Femur (tissue), 1 donor: ENCODE measurements at regions not wholly inside any gene's neighbourhood (a gene's known extent, or its start where the extent isn't known, plus 50 kb on each side); places are given as distances from the start of the nearest gene placed in this dataset.
A peak's percentile ranks its signal among the peaks of the same experiment; 100 is the strongest.

Experiments
- DNase-seq: peaks from one replicate; pipeline ENCODE4 v3.0.0-alpha.2; 2017

DNA sequence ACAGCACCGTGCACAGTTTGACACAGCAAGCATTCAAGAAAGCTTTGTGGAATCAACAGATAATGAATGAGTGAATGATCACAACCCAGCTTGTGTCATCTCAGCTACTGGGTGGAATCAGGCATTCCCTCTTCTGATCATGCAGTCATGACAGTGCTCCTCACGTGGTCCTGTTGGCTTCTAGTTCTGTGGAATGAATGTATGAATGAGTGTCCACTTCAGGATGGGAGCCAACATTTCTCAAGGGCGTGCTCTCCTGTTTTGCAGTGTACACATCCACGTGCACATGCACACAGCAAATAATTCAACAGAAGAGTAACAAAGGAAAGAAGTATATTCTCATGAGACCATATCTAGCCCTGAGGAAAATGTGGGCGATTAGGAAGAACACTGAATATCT is 133.1 kb upstream of the NPVF start:
- no peak for DNase-seq

- DNase-seq: no peak
These were observed 133.6 kb upstream of the NPVF start for GRCh38 chr7:25361863-25362262.

DNA sequence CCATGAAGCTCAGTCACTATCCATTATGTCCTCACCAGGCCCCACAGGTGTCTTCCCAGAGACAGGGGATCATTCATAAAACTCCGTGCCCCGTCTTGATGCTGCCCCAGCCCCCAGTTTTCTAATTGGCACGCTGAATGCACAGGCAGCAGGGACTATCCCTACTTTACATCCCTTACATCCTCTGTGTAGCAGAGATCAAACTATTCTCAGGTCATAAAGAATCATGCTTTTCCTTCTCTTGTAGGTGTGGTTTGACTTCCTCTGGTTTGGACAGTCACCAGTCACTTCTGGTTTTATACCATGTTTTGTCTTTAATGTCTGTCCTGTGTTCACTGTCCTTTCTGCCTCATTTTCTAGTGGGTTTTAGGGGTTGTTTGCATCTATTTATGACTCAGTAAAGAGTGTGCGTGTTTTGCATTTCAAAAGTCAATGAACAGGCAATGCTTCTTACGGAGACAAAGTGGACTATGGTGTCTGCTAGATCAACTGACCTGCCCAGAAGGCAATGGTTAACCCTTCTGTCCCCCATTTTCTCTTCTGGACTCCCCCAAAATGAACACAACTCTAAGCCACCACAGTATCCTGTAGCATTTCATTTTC is 140.4 kb upstream of the NPVF start:
- DNase-seq: no peak

- DNase-seq: peak; percentile 78
These were observed 141.5 kb upstream of the NPVF start for GRCh38 chr7:25369786-25370185.

DNA sequence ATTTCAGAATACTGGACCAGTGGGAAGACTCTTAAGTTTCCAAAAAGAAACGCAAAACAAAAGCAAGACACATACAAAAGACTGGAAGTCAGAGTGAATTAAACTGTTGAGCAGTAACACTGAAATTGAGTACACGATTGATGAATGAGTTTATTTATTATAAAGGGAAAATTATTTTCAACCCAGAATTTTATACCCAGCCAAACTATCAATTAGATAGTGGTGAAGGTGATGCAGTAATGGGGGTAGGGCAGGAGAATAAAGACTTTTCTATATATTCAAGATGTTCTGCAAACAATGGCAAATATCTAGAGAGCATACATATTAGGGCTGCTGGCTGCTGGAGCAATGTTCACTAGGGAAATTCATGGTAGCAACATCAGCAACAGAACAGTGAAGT is 143.7 kb upstream of the NPVF start:
- DNase-seq: no peak

DNA sequence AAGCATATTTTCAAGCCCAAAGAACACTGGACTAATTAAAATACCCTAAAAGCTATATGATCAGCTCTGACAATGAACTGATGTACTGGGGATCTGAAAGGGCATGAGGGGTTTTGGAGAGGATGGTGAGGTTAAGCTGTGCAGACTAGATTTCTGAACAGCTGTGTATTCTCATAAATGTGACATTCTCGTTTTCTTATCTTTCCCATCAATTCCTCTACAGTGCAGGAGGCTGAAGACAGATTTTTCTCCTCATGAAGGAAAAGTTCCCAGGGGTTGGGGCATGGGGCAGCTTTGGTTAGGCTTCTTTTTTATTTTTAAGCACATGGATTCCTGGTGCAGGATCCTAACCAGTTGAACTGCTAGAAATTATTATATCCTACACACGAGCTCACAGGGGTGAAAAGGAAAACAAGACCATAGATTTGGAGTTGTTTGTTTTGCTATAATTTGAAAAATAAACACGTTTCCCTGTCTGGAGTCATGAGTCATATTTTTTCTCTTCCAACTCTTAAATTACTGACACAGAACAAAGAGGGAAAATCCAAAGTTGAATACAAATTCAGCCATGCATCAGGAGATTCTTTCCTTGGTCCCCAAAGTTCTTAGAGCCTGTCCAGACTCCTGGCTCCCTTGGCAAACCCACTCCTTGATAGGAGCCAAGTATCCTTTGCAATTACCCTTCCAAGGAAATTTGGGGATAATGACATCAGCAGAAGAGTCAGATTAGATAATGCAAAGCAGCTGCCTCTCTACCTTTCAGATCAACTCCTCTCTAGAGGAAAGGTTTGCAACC is 147.7 kb upstream of the NPVF start:
- DNase-seq: peak; percentile 44

DNA sequence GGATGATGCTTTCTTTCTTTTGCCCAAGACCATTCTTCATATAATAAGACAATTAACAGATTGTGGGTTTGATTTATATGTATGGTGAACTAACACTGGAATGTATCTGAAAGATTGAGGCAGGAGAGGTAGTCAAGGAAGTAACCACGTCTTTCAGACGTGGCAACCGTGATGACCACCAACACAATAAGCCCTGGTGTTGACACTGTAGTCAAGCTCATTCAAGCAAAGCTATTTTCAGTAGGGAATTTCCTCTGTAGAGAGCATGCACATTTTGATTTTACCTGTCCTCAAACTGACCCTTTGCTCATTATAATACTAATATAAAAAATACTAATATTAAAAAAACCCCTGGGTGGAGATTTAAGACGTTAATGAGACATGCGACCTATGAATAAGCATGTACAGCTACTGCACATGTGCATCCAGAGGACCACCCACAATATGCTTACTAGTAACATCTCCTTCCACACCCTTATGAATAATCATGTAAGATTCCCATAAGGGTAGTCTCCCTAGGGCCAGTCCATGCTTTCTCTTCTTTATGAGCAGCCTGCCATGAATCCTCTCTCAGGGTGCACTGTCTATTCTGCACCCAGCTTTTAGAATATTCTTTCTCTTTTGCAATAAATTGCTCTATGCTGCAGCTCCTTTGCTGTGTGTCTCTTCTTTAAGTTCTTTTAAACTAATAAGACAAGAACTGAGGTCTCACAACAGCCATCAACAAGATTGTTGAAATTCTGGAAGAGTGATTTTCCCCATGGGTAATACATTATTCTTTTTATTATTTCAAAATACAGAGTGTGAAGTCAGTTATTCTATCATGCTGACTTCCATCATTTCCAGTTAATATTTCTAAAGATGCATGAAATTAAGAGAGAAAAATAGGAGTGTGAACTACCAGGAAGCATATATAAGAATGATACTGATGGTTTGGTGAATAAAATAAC is 151.3 kb upstream of the NPVF start:
- DNase-seq: no peak

GRCh38 chr7:25381818-25382589 is 153.7 kb upstream of the NPVF start:
- no peak for DNase-seq

DNA sequence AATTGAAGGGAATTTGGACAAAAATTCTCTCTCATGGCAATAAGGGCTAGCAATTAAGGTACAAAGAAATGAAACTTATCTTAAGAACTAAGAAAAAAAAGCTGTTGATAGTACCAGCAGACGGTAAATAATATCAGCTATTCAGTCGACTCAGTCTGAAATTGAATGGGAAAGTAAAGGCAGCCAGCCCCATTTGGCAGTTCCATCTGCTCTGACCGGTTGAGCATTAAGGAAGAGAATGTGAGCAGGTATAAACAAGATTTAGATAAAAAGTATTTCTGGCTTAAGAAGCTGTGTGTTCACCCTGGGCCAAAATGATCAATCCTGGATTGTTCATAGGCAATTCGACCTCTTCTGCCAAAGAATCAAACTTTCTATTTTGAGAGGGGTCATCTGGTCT is 154.6 kb upstream of the NPVF start:
- no peak for DNase-seq

- DNase-seq: no peak
These were observed 155.1 kb upstream of the NPVF start for GRCh38 chr7:25383402-25383801.

DNA sequence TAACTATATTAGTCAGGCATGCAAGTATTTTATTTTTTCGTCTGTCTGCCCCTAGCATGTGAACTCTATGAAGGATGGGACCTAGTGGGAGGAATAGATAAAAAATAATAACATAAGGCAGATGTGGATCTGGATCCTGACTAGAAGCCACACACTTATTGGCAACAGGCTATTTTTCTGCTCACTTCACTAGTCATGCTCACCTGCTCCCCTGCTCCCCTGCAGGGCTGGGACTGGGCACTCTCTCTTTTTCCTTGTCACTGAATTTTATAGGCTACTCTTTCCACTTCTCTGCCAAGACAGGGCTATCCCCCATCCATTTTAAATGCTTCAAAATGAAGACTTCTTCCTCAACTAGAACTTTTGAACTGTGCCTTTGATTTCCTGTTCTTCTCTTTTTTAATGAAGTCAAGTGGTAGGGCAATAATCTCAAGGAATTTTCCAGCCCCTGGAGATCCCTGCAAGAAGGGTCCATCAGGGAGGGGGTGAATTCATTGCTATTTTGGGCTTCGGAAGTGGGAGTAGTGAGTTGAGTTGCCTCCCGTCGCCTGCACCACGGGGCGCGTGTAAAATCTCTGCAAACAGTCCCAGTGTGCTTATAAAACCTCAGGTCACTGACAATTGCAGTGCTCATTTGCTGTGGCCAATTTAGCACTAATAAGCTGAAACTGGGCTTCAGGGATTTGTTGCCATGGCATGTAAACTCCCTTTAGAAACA is 156.7 kb upstream of the NPVF start:
- DNase-seq: peak; percentile 43

DNA sequence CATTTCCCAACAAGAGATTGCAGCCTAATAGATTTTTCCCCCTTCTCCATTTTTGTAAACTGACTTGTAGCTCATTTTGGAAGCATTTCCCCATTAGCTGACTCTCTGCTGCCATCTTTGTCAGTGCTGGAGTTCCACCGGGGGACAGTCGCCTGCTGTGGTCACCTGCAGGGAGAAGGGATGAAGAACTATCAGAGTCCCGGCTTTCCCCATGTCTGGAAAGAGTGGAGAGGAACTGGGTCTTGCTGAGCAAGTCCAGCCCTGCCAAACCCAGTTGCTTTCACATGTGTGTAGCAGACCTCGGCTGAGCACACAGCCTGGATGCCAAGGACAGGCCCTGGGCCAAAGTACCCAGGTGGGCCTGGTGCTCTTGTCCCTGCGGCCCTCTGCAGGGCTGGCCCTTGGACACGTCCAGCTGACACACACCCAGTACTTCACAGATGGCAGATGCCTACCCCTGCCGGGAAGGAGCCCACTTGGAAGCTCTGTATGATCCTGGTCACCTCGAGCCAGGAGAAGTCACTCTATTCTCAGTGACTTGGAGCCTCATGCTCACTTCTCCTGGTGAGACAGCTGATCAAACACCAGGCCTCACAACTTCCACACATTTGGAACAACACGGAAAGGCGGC is 157.3 kb upstream of the NPVF start:
- peak; percentile 67 for DNase-seq

- DNase-seq: peak; percentile 75
These were observed 158.0 kb upstream of the NPVF start for GRCh38 chr7:25386311-25386744.

DNA sequence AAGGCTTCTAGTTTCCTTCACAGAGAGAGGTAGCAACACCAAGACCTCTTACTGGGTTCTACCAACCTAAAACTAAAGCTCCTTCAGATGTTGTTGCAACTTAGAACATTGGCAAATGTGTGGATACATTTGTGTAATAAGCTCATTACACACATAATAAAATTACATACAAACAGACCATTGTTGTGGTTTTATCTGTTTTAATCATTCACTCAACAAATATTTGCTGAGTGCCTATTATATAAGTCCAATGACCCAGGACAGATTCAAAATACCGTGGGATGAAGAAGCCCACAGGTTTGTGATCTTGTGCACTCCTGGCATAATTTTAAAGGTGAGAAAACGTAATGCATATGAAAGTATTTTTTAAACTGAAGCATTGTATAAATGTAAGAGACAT is 160.4 kb upstream of the NPVF start:
- no peak for DNase-seq

DNA sequence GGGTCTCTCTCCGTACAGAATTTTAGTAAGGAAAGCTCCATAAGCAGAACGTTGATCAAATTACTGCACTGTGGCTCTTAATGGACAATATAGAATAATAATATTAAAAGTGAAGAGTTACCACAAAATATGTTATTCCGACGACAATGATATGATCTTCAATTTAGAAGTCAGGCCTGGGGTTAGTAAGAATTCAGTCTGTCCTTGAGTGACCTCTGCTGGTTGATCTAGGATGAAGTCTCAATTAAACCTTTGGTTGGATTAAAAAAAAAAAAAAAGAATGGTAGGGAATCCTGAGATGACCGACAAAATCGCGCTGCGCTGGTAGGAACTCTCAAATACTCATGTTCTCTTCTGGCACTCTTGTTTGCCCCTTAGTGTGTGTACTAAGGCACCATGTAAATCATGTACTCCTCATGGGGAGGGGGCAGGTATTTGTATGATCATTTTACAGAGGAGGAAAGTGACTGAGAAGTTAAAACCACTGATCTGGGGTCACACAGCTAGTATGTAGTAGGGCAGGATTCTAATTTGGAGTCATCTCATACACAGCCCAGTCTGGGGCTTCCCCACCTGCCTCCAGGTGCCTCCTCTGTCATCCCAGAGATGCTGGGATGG is 161.3 kb upstream of the NPVF start:
- no peak for DNase-seq

DNA sequence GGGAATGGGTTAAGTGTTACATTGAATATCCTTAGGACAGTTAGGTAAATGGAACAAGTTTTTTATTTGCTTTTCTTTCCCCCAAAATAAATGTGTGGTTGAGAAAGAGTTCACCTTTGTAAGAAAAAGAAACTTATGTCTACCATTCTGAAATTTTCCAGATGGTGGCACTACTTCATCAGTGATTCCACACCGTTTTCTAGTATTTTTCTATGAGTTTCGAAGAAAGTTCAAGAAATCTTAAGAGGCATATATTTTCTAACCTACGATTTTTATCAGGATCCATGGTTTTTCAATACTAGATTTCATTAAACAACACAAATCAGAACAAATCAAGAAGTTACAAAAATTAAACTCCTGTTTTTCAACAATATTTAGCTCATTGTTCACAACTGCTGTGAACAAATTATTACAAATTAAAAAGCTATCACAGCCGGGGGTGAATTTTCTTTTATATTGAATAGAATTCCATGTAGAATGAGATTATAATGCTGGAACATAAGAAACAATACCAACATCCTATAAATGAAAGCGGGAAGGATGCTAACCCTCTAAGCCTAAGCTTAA is 163.1 kb upstream of the NPVF start:
- DNase-seq: no peak

DNA sequence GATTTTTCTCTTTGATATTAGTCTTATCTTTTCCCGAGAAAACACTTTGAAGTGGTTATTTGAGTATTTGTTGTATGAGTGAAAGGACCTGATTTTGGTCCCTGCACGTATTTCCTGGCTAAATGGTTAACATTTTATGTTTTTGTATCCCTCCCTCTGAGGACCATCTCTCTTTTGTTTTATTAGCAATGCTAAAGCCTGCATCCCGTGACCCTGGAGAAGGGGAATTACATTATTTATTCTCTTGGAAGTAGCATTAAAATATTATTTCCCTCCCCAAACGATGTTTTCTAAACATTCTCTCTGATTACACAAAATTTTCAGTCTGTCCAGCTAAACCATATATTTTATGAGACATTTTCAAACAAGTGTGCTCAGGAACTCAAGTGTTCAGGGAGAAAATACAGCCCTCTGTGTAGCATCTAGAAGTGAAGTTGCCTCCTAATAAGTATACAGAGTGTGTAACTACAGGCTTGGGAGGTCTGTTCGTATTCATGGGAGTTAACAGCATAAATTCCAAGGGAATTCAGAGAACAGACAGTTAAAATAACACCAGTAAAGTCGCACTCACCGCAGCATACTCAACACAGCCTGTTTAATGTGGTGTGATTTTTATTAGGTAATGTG is 163.8 kb upstream of the NPVF start:
- DNase-seq: no peak

DNA sequence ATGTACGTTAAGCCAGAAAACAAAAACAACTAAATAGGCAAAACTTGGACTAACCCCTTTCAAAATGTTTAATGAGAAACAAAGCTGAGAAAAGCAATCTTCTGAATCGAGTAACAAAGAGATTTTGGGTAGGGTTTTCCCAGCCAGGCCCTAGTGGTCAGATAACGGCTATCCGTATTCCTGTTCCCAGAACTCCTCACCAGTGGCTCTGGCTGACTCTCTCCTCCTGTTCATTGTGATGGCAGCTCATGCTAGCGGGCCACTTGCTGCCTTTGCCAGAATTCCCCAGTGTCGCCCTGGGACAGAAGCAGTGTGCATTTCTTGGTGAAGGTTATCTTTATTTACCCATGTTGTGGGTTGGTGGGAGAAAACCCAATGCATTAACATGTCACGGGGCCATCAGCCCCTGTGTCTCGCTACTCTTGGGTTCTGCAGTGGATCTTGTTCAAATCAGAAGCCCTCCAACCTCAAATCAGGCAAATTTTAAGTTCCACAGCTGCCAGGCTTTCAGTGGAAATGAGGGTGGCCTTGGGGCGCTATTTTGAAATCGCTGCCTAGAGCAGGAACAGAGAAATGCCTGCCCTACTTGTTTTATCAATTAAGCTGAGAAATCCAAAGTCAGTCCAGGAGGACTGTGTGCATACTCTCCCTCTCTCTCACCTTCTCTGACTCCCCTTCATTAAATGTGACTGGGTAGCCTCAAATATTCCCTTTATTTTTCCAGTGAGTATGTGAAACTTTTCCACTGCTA is 164.5 kb upstream of the NPVF start:
- DNase-seq: peak; percentile 34

DNA sequence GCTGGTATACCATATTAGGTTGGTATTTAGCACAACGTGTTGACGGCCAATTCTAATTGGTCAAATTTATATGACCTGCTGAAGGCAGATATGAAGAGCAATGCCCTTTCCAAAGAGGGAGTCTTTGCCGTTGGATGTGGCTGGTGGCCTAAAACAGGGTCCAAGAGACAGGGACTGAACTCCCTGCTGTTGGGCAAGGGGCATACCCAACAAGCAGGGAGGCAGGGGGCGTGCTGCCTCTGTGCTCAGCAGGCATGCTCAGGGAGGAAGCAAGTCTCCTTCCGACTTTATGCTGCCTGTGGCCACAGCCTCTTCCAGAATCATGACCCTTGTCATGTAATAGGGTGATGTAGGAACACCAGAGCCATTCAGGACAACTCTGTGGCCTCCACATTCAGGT is 167.7 kb upstream of the NPVF start:
- DNase-seq: no peak
